Loucy (cell line): ENCODE measurements at regions not wholly inside any gene's neighbourhood (a gene's known extent, or its start where the extent isn't known, plus 50 kb on each side); places are given as distances from the start of the nearest gene placed in this dataset.

Experiments used
- CTCF ChIP-seq: fragments of 200-600 bp; sonication (generic); conservative IDR thresholded peaks from 2 replicates; pipeline ENCODE4 v1.5.1; 2014; ENCODE audit warnings: mild to moderate bottlenecking, antibody characterized with exemption, low read length
- EZH2phosphoT487 ChIP-seq: fragments of 200-600 bp; IDR thresholded peaks from 2 replicates; pipeline ENCODE4 v1.6.1; 2018; ENCODE audit warnings: antibody characterized with exemption, mild to moderate bottlenecking, moderate library complexity, borderline replicate concordance

GRCh38 chr5:19240170-19240569 lies 747.8 kb downstream of the CDH18 start:
- TF ChIP-seq CTCF (no peak), EZH2phosphoT487 (no peak)
